SK-N-SH treated with all-trans-retinoic acid at 6 μM for 48 hours (cell line): ENCODE measurements at regions not wholly inside any gene's neighbourhood (a gene's known extent, or its start where the extent isn't known, plus 50 kb on each side); places are given as distances from the start of the nearest gene placed in this dataset.

ENCODE experiments used
- ATAC-seq: fragments of 200-7000 bp; cut with Tn5 transposase; 3 replicates; pipeline ENCODE4 v1.9.1; 2020; ENCODE audit warnings: mild to moderate bottlenecking, moderate library complexity
- ARNTL ChIP-seq: fragments of 450-650 bp; formaldehyde crosslinking; IDR thresholded peaks from 2 replicates; pipeline ENCODE4 v1.5.0; 2020; ENCODE audit warnings: low read depth, mild to moderate bottlenecking, moderate library complexity, borderline replicate concordance
- BACH2 ChIP-seq: fragments of 250-450 bp; sonication (Bioruptor Pico); IDR thresholded peaks from 2 replicates; pipeline ENCODE4 v1.9.0; 2021; ENCODE audit warnings: mild to moderate bottlenecking, borderline replicate concordance
- CREB5 ChIP-seq: fragments of 250-450 bp; sonication (Bioruptor Pico); IDR thresholded peaks from 2 replicates; pipeline ENCODE4 v1.5.1; 2020; ENCODE audit warnings: low read depth, mild to moderate bottlenecking, moderate library complexity
- CSDC2 ChIP-seq: fragments of 250-450 bp; sonication (Bioruptor Pico); IDR thresholded peaks from 2 replicates; pipeline ENCODE4 v1.5.0; 2020; ENCODE audit warnings: mild to moderate bottlenecking, moderate library complexity
- CSRNP3 ChIP-seq: fragments of 250-450 bp; sonication (Bioruptor Pico); IDR thresholded peaks from 2 replicates; pipeline ENCODE4 v1.5.1; 2021; ENCODE audit warnings: mild to moderate bottlenecking, moderate library complexity
- ESRRG ChIP-seq: fragments of 250-450 bp; sonication (Bioruptor Pico); IDR thresholded peaks from 2 replicates; pipeline ENCODE4 v1.6.1; 2021; ENCODE audit warnings: mild to moderate bottlenecking
- GLIS3 ChIP-seq: fragments of 250-450 bp; sonication (Bioruptor Pico); IDR thresholded peaks from 2 replicates; pipeline ENCODE4 v1.5.0; 2020; ENCODE audit warnings: mild to moderate bottlenecking, moderate library complexity
- ISL1 ChIP-seq: fragments of 250-450 bp; sonication (Bioruptor Pico); IDR thresholded peaks from 2 replicates; pipeline ENCODE4 v2.1.2; 2022; ENCODE audit warnings: mild to moderate bottlenecking, moderate library complexity
- OSR1 ChIP-seq: fragments of 250-450 bp; sonication (Bioruptor Pico); IDR thresholded peaks from 2 replicates; pipeline ENCODE4 v1.8.0; 2022; ENCODE audit warnings: moderate library complexity, mild to moderate bottlenecking, inconsistent platforms
- POU6F1 ChIP-seq: fragments of 250-450 bp; sonication (Bioruptor Pico); IDR thresholded peaks from 2 replicates; pipeline ENCODE4 v1.8.0; 2021; ENCODE audit warnings: low read depth, mild to moderate bottlenecking, moderate library complexity, borderline replicate concordance
- PPARA ChIP-seq: fragments of 250-450 bp; sonication (Bioruptor Pico); IDR thresholded peaks from 2 replicates; pipeline ENCODE4 v1.5.0; 2020; ENCODE audit warnings: mild to moderate bottlenecking, borderline replicate concordance
- RARB ChIP-seq: fragments of 250-450 bp; sonication (Bioruptor Pico); IDR thresholded peaks from 2 replicates; pipeline ENCODE4 v1.8.0; 2021; ENCODE audit warnings: mild to moderate bottlenecking, moderate library complexity
- SNAI2 ChIP-seq: fragments of 250-450 bp; sonication (Bioruptor Pico); IDR thresholded peaks from 2 replicates; pipeline ENCODE4 v1.5.0; 2020; ENCODE audit warnings: mild to moderate bottlenecking, moderate library complexity
- TCF4 ChIP-seq: fragments of 250-450 bp; sonication (Bioruptor Pico); IDR thresholded peaks from 2 replicates; pipeline ENCODE4 v1.8.0; 2021; ENCODE audit warnings: mild to moderate bottlenecking, moderate library complexity, borderline replicate concordance
- TOX ChIP-seq: fragments of 250-450 bp; sonication (Bioruptor Pico); IDR thresholded peaks from 2 replicates; pipeline ENCODE4 v1.8.0; 2021; ENCODE audit warnings: mild to moderate bottlenecking, moderate library complexity, borderline replicate concordance
- TSHZ2 ChIP-seq: fragments of 250-450 bp; sonication (Bioruptor Pico); IDR thresholded peaks from 2 replicates; pipeline ENCODE4 v1.5.0; 2020; ENCODE audit warnings: mild to moderate bottlenecking, moderate library complexity
- ZC3H10 ChIP-seq: fragments of 250-450 bp; sonication (Bioruptor Pico); IDR thresholded peaks from 2 replicates; pipeline ENCODE4 v1.5.1; 2021; ENCODE audit warnings: mild to moderate bottlenecking, moderate library complexity
- ZFP3 ChIP-seq: fragments of 250-450 bp; sonication (Bioruptor Pico); IDR thresholded peaks from 2 replicates; pipeline ENCODE4 v1.5.0; 2020; ENCODE audit warnings: mild to moderate bottlenecking, moderate library complexity
- ZFP30 ChIP-seq: fragments of 450-650 bp; formaldehyde crosslinking; IDR thresholded peaks from 2 replicates; pipeline ENCODE4 v1.5.0; 2022; ENCODE audit warnings: mild to moderate bottlenecking, moderate library complexity
- ZNF565 ChIP-seq: fragments of 450-650 bp; formaldehyde crosslinking; conservative IDR thresholded peaks from 2 replicates; pipeline ENCODE4 v1.5.0; 2020; ENCODE audit warnings: low read depth, mild to moderate bottlenecking, moderate library complexity
- ZNF70 ChIP-seq: fragments of 450-650 bp; formaldehyde crosslinking; IDR thresholded peaks from 2 replicates; pipeline ENCODE4 v1.5.0; 2020; ENCODE audit warnings: mild to moderate bottlenecking, moderate library complexity
- ZNF8 ChIP-seq: fragments of 450-650 bp; formaldehyde crosslinking; IDR thresholded peaks from 2 replicates; pipeline ENCODE4 v1.5.0; 2020; ENCODE audit warnings: mild to moderate bottlenecking, moderate library complexity

- TF ChIP-seq ZFP3 (CRISPR knock-in tag): no peak
- no peak for TF ChIP-seq TOX
- TF ChIP-seq TCF4 (CRISPR knock-in tag): no peak
- TF ChIP-seq PPARA (CRISPR knock-in tag): no peak
- no peak for TF ChIP-seq ZC3H10
- TF ChIP-seq POU6F1 (CRISPR knock-in tag): no peak
- TF ChIP-seq ZNF565: no peak
- no peak for TF ChIP-seq ZNF8 (CRISPR knock-in tag)
- TF ChIP-seq TSHZ2: no peak
- no peak for TF ChIP-seq OSR1
- no peak for TF ChIP-seq CSDC2
- no peak for TF ChIP-seq ARNTL (CRISPR knock-in tag)
- no peak for TF ChIP-seq CSRNP3 (CRISPR knock-in tag)
- no peak for TF ChIP-seq ZNF70 (CRISPR knock-in tag)
- no peak for ATAC-seq
Observed at GRCh38 chr12:72966684-72967083, 694.5 kb downstream of the TRHDE start.

GRCh38 chr12:72974954-72975555, 702.9 kb downstream of the TRHDE start:
- no peak for ATAC-seq
- TF ChIP-seq ZFP30 (CRISPR knock-in tag): no peak
- TF ChIP-seq RARB (CRISPR knock-in tag): no peak
- no peak for TF ChIP-seq BACH2 (CRISPR knock-in tag)
- no peak for TF ChIP-seq ZC3H10
- no peak for TF ChIP-seq GLIS3
- TF ChIP-seq ARNTL (CRISPR knock-in tag): no peak
- no peak for TF ChIP-seq TOX
- no peak for TF ChIP-seq PPARA (CRISPR knock-in tag)
- no peak for TF ChIP-seq CREB5 (CRISPR knock-in tag)
- TF ChIP-seq ZNF8 (CRISPR knock-in tag): no peak
- TF ChIP-seq TCF4 (CRISPR knock-in tag): no peak
- no peak for TF ChIP-seq ZNF565
- TF ChIP-seq ISL1 (CRISPR knock-in tag): no peak

GRCh38 chr12:72978999-72979398, 706.8 kb downstream of the TRHDE start:
- ATAC-seq: no peak
- TF ChIP-seq ZC3H10 (no peak), RARB (CRISPR knock-in tag) (no peak), ZFP30 (CRISPR knock-in tag) (no peak), BACH2 (CRISPR knock-in tag) (no peak), CREB5 (CRISPR knock-in tag) (no peak), ESRRG (no peak), SNAI2 (no peak), ZFP3 (CRISPR knock-in tag) (no peak), GLIS3 (no peak), TSHZ2 (no peak), ZNF565 (no peak), ARNTL (CRISPR knock-in tag) (no peak), POU6F1 (CRISPR knock-in tag) (no peak), ISL1 (CRISPR knock-in tag) (no peak)
